GM23338 (cell line): ENCODE measurements at regions not wholly inside any gene's neighbourhood (a gene's known extent, or its start where the extent isn't known, plus 50 kb on each side); places are given as distances from the start of the nearest gene placed in this dataset.

Experiments used
- ATAC-seq: fragments of 200-7000 bp; cut with Tn5 transposase; 3 replicates; pipeline ENCODE4 v1.9.1; 2020
- DNase-seq: peaks from one replicate; pipeline ENCODE4 v3.0.0-alpha.2; 2015; ENCODE audit warnings: low spot score
- H2AFZ ChIP-seq: fragments of 200-600 bp; sonication (generic); 2 replicates; pipeline ENCODE4 v1.8.0; 2016; ENCODE audit warnings: antibody characterized with exemption, mild to moderate bottlenecking, moderate library complexity
- H3F3A ChIP-seq: fragments of 200-600 bp; sonication (generic); replicated peaks from 2 replicates; pipeline ENCODE4 v1.8.0; 2017; ENCODE audit warnings: antibody characterized with exemption, mixed run types, low read depth
- H3K27ac ChIP-seq: fragments of 200-600 bp; sonication (generic); 2 replicates; pipeline ENCODE4 v1.6.1; 2016; ENCODE audit warnings: low read depth
- H3K27me3 ChIP-seq: fragments of 200-600 bp; sonication (generic); 2 replicates; pipeline ENCODE4 v1.8.0; 2016; ENCODE audit warnings: mild to moderate bottlenecking, mixed run types, moderate library complexity; ENCODE audit not compliant: insufficient read depth
- H3K36me3 ChIP-seq: fragments of 200-600 bp; sonication (generic); 2 replicates; pipeline ENCODE4 v1.8.0; 2016; ENCODE audit warnings: mild to moderate bottlenecking; ENCODE audit not compliant: insufficient read depth
- H3K4me1 ChIP-seq: fragments of 200-600 bp; sonication (generic); 2 replicates; pipeline ENCODE4 v1.8.0; 2016; ENCODE audit warnings: mild to moderate bottlenecking, moderate library complexity; ENCODE audit not compliant: insufficient read depth
- H3K4me2 ChIP-seq: fragments of 200-600 bp; sonication (generic); 2 replicates; pipeline ENCODE4 v1.7.1; 2017; ENCODE audit warnings: mixed run types
- H3K4me3 ChIP-seq: fragments of 200-600 bp; sonication (generic); 2 replicates; pipeline ENCODE4 v1.6.1; 2016; ENCODE audit warnings: mixed run types
- H3K79me2 ChIP-seq: fragments of 200-600 bp; sonication (generic); replicated peaks from 2 replicates; pipeline ENCODE4 v1.8.0; 2017; ENCODE audit warnings: mild to moderate bottlenecking; ENCODE audit not compliant: insufficient read depth
- H3K9me2 ChIP-seq: fragments of 200-600 bp; sonication (generic); 2 replicates; pipeline ENCODE4 v1.8.0; 2017; ENCODE audit not compliant: insufficient read depth
- H4K20me1 ChIP-seq: fragments of 200-600 bp; sonication (generic); replicated peaks from 2 replicates; pipeline ENCODE4 v1.8.0; 2017; ENCODE audit warnings: mild to moderate bottlenecking; ENCODE audit not compliant: insufficient read depth
- H3K27ac Mint-ChIP-seq: 2 replicates; pipeline ENCODE4 v1.8.0; 2020; ENCODE audit warnings: inconsistent platforms, mild to moderate bottlenecking, moderate library complexity, mixed read lengths
- H3K27me3 Mint-ChIP-seq: 3 replicates; pipeline ENCODE4 v1.8.0; 2022; ENCODE audit warnings: low read depth, mild to moderate bottlenecking, moderate library complexity, mixed read lengths, inconsistent platforms; ENCODE audit not compliant: insufficient read depth, poor library complexity
- H3K36me3 Mint-ChIP-seq: 3 replicates; pipeline ENCODE4 v1.8.0; 2021; ENCODE audit warnings: low read depth, mild to moderate bottlenecking, inconsistent platforms, moderate library complexity, mixed read lengths
- H3K4me1 Mint-ChIP-seq: 3 replicates; pipeline ENCODE4 v1.8.0; 2020; ENCODE audit warnings: mild to moderate bottlenecking, inconsistent platforms, mixed read lengths
- H3K4me3 Mint-ChIP-seq: 3 replicates; pipeline ENCODE4 v1.8.0; 2021; ENCODE audit warnings: moderate library complexity, mild to moderate bottlenecking, inconsistent platforms, mixed read lengths
- H3K9me3 Mint-ChIP-seq: 3 replicates; pipeline ENCODE4 v1.8.0; 2020; ENCODE audit warnings: moderate library complexity, mild to moderate bottlenecking, inconsistent platforms, mixed read lengths
- EZH2 ChIP-seq: fragments of 200-600 bp; sonication (generic); IDR thresholded peaks from one replicate; pipeline ENCODE4 v1.8.0; 2017; ENCODE audit warnings: antibody characterized with exemption, mild to moderate bottlenecking, low read depth; ENCODE audit not compliant: unreplicated experiment
- EZH2phosphoT487 ChIP-seq: fragments of 200-600 bp; sonication (generic); IDR thresholded peaks from one replicate; pipeline ENCODE4 v1.8.1; 2018; ENCODE audit warnings: antibody characterized with exemption; ENCODE audit not compliant: unreplicated experiment
- JUNB ChIP-seq: IDR thresholded peaks from one replicate; pipeline ENCODE4 v1.6.1; 2016; ENCODE audit warnings: antibody characterized with exemption; ENCODE audit not compliant: unreplicated experiment
- NANOG ChIP-seq: IDR thresholded peaks from 2 replicates; pipeline ENCODE4 v1.6.1; 2016; ENCODE audit warnings: antibody characterized with exemption, borderline replicate concordance
- POLR2AphosphoS5 ChIP-seq: IDR thresholded peaks from 2 replicates; pipeline ENCODE4 v1.6.1; 2016; ENCODE audit warnings: antibody characterized with exemption, low read depth
- STAT1 ChIP-seq: IDR thresholded peaks from one replicate; pipeline ENCODE4 v1.6.1; 2016; ENCODE audit warnings: antibody characterized with exemption; ENCODE audit not compliant: unreplicated experiment
- ZNF331 ChIP-seq: fragments of 250-450 bp; sonication (Bioruptor Pico); IDR thresholded peaks from 2 replicates; pipeline ENCODE4 v1.5.0; 2020; ENCODE audit warnings: low read depth, mild to moderate bottlenecking, moderate library complexity
- ZNF462 ChIP-seq: fragments of 250-450 bp; sonication (Bioruptor Pico); IDR thresholded peaks from 2 replicates; pipeline ENCODE4 v1.5.0; 2020; ENCODE audit warnings: mild to moderate bottlenecking, moderate library complexity

GRCh38 chr3:190774633-190775032 is 87.9 kb downstream of the GMNC start:
- DNase-seq (no peak), ATAC-seq (no peak)
- Histone ChIP-seq H3K79me2 (no peaks in the 10 kb centered on the region), H3K27ac (no peak overlapping the region), H3K4me1 (no peaks in the 10 kb centered on the region), H4K20me1 (no peaks in the 10 kb centered on the region), H3K36me3 (no peaks in the 10 kb centered on the region), H3K27me3 (no peaks in the 10 kb centered on the region), H2AFZ (no peak overlapping the region), H3F3A (no peaks in the 10 kb centered on the region), H3K4me3 (no peak overlapping the region), H3K4me2 (no peak overlapping the region), H3K9me2 (no peaks in the 10 kb centered on the region)
- Mint-ChIP-seq H3K27ac (no peak overlapping the region), H3K36me3 (no peaks in the 10 kb centered on the region), H3K4me3 (no peak overlapping the region), H3K9me3 (no peaks in the 10 kb centered on the region), H3K27me3 (no peaks in the 10 kb centered on the region), H3K4me1 (no peaks in the 10 kb centered on the region)
- no peak for TF ChIP-seq JUNB
- no peak for TF ChIP-seq ZNF462 (CRISPR knock-in tag)
- no peak for TF ChIP-seq EZH2
- no peak for TF ChIP-seq ZNF331 (CRISPR knock-in tag)
- no peak for TF ChIP-seq POLR2AphosphoS5
- no peak for TF ChIP-seq EZH2phosphoT487
- TF ChIP-seq NANOG, result no peak

GRCh38 chr3:190773948-190774347 is 88.5 kb downstream of the GMNC start:
- H2AFZ ChIP-seq, result no peak overlapping the region
- Mint-ChIP-seq H3K4me3 (no peak overlapping the region), H3K27ac (no peak overlapping the region), H3K27me3 (no peaks in the 10 kb centered on the region), H3K9me3 (no peaks in the 10 kb centered on the region), H3K4me1 (no peaks in the 10 kb centered on the region), H3K36me3 (no peaks in the 10 kb centered on the region)
- H3K27me3 ChIP-seq, result no peaks in the 10 kb centered on the region
- no peak overlapping the region for H3K4me3 ChIP-seq
- no peaks in the 10 kb centered on the region for H3K36me3 ChIP-seq
- no peaks in the 10 kb centered on the region for H3K4me1 ChIP-seq
- no peak overlapping the region for H3K27ac ChIP-seq
- no peaks in the 10 kb centered on the region for H3F3A ChIP-seq
- no peak overlapping the region for H3K4me2 ChIP-seq
- DNase-seq, result no peak
- no peaks in the 10 kb centered on the region for H3K9me2 ChIP-seq
- no peak for ATAC-seq
- H3K79me2 ChIP-seq, result no peaks in the 10 kb centered on the region
- H4K20me1 ChIP-seq, result no peaks in the 10 kb centered on the region
- TF ChIP-seq ZNF462 (CRISPR knock-in tag) (no peak), STAT1 (no peak), NANOG (no peak)
